ENCODE measurements at regions not wholly inside any gene's neighbourhood (a gene's known extent, or its start where the extent isn't known, plus 50 kb on each side); places are given as distances from the start of the nearest gene placed in this dataset.
"Not testable (repeated sequence)": the region's sequence is repeated elsewhere in the genome, so short reads cannot be mapped to it uniquely, and the experiment has no call there.

- not testable (repeated sequence) for DNase-seq (ENCODE audit: low spot score)
Observed at GRCh38 chr7:150193866-150194265, 129.3 kb upstream of the LRRC61 start.
